COR-L47 (cell line): ENCODE measurements at regions not wholly inside any gene's neighbourhood (a gene's known extent, or its start where the extent isn't known, plus 50 kb on each side); places are given as distances from the start of the nearest gene placed in this dataset.

Source experiments
- DNase-seq: peaks from one replicate; lab custom pipeline; 2025; lab: John Stamatoyannopoulos, UW

GRCh38 chr6:108751851-108752732 lies 96.1 kb upstream of the ARMC2 start:
- no peak for DNase-seq

GRCh38 chr6:108752733-108753590 lies 95.3 kb upstream of the ARMC2 start:
- DNase-seq: no peak

DNA sequence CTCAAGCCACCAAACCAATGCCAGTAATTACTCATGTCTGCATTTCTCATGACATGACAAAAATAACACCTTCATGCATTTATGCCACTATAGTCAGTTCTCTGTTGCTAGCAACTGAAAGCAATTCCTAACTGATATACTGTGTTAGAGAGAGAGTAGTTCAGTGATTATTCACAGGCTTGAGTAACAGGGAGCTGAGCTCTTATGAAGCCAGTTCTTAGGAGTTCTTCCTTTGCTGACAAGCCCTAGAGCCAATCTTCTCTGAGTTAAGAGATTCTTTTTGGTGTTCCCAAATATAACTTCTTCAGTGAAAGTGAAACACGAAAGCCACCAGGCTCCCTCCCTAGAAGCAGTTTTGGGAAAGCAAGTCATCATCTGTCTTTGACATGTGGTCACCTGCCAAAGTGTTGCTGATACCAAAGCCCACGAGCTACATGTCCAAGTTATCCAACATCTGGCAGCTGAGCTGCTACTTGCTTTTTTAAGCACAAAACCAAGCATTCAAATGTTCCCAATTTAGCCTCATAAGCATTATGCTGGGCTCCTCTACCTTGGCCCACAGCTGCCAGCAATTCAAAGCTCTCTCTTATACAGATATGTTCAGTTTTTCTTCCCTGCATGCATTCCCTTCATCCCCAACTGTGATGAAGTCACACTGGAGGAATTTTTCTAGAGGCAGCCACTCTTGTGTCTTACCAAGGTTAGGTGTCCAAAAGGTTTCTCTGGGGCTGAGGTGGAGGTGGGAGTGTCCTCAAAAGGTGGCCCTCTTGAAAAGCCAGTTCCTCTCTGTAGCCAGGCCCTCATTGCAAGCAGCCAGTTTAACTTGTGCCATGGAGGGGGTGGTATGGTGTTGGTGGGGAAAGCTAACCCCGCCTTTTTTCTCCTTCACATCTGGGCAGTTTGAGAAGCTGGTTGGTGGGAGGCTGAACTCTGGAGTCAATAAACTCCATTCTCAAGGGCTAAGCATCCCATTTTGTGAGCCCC lies 92.7 kb upstream of the ARMC2 start:
- DNase-seq: no peak

GRCh38 chr6:108757357-108757756 lies 90.9 kb upstream of the ARMC2 start:
- no peak for DNase-seq

GRCh38 chr6:108758884-108759283 lies 89.3 kb upstream of the ARMC2 start:
- no peak for DNase-seq

- peak; percentile 9 for DNase-seq
Observed at GRCh38 chr6:108760126-108761050, 87.8 kb upstream of the ARMC2 start.

DNA sequence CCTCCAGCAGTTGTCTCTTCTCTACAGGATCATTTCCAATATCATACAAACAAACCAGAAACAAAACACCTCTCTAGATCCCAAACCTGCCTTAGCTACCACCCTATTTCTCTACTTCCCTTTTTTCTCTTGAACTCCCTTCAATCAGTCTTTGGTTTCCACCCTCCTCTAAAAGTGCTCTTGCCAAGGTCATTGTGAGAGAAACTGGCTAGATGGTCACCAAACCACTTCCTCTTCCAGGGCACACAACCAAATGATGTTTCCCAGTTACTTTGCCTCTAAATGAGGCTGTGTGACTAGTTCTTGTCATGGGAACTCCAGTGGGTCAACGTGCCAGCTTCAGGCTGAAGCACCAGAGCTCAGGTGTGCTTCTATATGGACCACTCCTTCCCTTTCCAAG lies 85.8 kb upstream of the ARMC2 start:
- no peak for DNase-seq

DNA sequence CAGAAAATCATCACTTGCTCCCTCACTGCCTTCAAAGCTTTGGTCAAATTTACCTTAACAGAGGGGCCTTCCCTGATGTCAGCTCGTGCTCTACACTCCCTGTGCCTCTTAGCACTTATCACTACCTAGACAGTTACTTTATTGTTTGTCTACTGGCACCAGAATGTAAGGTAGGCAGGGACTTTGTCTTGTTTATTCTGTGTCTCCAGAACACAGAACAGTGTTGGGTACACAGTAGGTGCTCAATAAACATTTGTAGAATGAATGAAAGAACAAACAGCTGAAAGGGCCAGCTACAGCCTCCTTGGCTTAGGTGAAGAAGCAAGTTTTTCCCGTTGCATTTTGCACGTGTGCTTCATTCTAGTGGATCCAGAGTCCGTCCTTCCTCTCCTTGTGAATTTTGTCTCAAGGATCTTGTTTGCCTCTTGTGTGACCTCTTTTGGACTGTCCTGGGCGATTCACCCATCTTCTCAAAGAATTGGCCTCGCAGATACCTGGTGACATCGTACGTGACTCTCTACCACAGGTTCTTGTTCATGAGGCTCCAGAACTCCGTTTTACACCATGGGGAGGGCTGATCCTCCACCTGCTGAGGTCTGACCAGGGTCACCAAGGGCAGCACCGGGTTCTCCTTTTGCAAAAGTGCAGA lies 84.2 kb upstream of the ARMC2 start:
- no peak for DNase-seq

GRCh38 chr6:108764580-108764950 lies 83.7 kb upstream of the ARMC2 start:
- DNase-seq: no peak

GRCh38 chr6:108765495-108765894 lies 82.7 kb upstream of the ARMC2 start:
- DNase-seq: no peak

DNA sequence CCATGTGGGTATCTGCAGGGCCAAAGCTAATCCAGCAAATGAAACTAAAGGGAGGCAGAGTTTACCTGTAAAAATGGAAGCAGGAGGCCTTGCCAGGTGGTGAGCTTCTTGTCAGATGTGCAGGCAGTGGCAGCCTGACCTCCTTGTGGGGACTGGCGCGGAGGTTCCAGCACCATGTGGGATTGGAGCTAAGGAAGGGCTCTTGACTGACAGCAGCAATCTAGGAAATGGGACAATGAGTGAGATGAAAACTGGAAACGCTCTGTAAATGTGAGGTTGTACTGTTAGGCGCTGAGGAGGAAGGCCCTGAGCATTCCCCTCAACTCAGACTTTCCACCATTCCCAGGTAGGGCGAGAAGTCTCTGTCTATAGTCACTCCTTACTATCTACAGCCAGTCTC lies 81.8 kb upstream of the ARMC2 start:
- no peak for DNase-seq

GRCh38 chr6:108766886-108767285 lies 81.3 kb upstream of the ARMC2 start:
- DNase-seq: no peak

- DNase-seq: no peak
Observed at GRCh38 chr6:108767418-108768165, 80.6 kb upstream of the ARMC2 start.

DNA sequence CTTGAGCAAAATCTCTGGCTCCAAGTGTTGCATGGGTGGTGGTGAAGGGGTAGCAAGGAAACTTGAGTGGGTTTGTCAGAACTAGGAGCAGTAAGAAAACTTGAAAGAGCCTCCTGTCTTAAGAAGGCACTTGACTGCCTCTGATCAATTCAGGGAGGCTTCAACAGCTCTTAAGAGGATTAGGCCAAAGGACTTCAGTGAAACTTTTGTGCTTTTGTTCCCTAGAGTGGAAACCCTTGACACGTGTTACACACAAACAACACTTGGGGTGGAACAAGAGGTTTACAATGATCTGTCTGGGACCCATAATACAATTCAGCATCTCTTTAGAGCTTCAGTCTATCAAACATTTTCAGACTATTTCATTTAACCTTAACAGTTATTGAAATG lies 80.1 kb upstream of the ARMC2 start:
- DNase-seq: no peak

GRCh38 chr6:108768792-108769524 lies 79.3 kb upstream of the ARMC2 start:
- no peak for DNase-seq

- no peak for DNase-seq
Observed at GRCh38 chr6:108771421-108771820, 76.8 kb upstream of the ARMC2 start.

- no peak for DNase-seq
Observed at GRCh38 chr6:108774555-108774954, 73.7 kb upstream of the ARMC2 start.

DNA sequence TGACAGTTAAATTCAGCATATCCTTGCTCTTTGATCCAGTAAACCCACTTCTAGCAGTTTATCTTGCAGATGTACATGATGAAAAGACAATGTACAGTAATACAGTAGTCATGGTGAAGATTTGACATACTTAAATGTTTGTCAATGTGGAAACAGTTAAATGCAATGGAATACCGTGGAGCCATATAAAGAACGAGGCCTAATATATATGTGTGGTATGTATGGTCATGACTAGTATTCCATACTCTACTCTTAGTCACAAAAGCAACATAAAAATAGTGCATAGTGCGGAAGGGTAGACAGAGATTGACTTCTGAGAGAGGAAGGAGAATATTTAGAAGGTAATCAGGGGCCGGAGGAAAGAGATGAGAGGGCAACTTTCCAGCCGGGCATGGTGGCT lies 70.7 kb upstream of the ARMC2 start:
- DNase-seq: no peak
